ENCODE measurements at regions not wholly inside any gene's neighbourhood (a gene's known extent, or its start where the extent isn't known, plus 50 kb on each side); places are given as distances from the start of the nearest gene placed in this dataset.
A peak's percentile ranks its signal among the peaks of the same experiment; 100 is the strongest.

GRCh38 chr11:38416141-38416540 is 1818.1 kb upstream of the RAG2 start:
- H3K9me3 ChIP-seq (ENCODE audit: severe bottlenecking): no peaks in the 10 kb centered on the region
- no peaks in the 10 kb centered on the region for H3K27me3 ChIP-seq (ENCODE audit: insufficient read depth, low read depth, severe bottlenecking)
- H3K27ac ChIP-seq: no peak overlapping the region
- no peak for DNase-seq
- TF ChIP-seq CTCF (IDR thresholded peaks at IDR 0.05; ENCODE audit: low read depth, low read length): no peak
- H3K4me3 ChIP-seq (ENCODE audit: low read depth, low read length): no peak overlapping the region
- H3K36me3 ChIP-seq: no peaks in the 10 kb centered on the region

DNA sequence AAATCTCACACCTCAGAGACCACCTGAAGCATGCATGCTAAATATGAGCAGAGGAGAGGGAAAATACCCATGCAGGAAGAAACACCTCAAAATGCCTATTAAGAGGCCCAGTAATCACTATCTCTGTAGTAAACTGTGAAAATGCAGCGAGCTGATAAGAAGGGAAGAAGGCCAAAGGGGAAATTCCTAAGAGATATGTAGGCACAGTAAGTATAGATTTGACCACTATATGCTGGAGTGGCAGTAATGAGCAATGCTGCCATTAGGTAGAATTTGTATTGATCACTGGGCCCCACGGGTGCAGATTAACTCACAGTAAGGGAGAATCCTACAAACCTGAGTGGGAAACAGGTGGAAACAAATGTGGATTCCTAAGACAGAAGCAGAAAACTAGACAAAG is 1813.1 kb upstream of the RAG2 start:
- Histone ChIP-seq H3K27me3 (ENCODE audit: insufficient read depth, low read depth, severe bottlenecking) (no peaks in the 10 kb centered on the region), H3K9me3 (ENCODE audit: severe bottlenecking) (no peaks in the 10 kb centered on the region), H3K4me3 (ENCODE audit: low read depth, low read length) (no peak overlapping the region), H3K36me3 (no peaks in the 10 kb centered on the region), H3K27ac (no peak overlapping the region)
- no peak for DNase-seq
- TF ChIP-seq CTCF (IDR thresholded peaks at IDR 0.05; ENCODE audit: low read depth, low read length): peak; percentile 32; the same call in 1 of the 2 replicates

GRCh38 chr11:38402063-38402462 is 1804.0 kb upstream of the RAG2 start:
- no peaks in the 10 kb centered on the region for H3K27me3 ChIP-seq (ENCODE audit: insufficient read depth, low read depth, severe bottlenecking)
- DNase-seq: no peak
- no peak overlapping the region for H3K27ac ChIP-seq
- no peaks in the 10 kb centered on the region for H3K36me3 ChIP-seq
- no peak overlapping the region for H3K4me3 ChIP-seq (ENCODE audit: low read depth, low read length)
- no peak for TF ChIP-seq CTCF (IDR thresholded peaks at IDR 0.05; ENCODE audit: low read depth, low read length)
- no peaks in the 10 kb centered on the region for H3K9me3 ChIP-seq (ENCODE audit: severe bottlenecking)

- Histone ChIP-seq H3K9me3 (ENCODE audit: severe bottlenecking) (no peaks in the 10 kb centered on the region), H3K27ac (no peak overlapping the region), H3K27me3 (ENCODE audit: insufficient read depth, low read depth, severe bottlenecking) (no peaks in the 10 kb centered on the region), H3K4me3 (ENCODE audit: low read depth, low read length) (no peak overlapping the region), H3K36me3 (no peaks in the 10 kb centered on the region)
- TF ChIP-seq CTCF (IDR thresholded peaks at IDR 0.05; ENCODE audit: low read depth, low read length): no peak
- no peak for DNase-seq
Observed at GRCh38 chr11:38392176-38392575, 1794.1 kb upstream of the RAG2 start.

DNA sequence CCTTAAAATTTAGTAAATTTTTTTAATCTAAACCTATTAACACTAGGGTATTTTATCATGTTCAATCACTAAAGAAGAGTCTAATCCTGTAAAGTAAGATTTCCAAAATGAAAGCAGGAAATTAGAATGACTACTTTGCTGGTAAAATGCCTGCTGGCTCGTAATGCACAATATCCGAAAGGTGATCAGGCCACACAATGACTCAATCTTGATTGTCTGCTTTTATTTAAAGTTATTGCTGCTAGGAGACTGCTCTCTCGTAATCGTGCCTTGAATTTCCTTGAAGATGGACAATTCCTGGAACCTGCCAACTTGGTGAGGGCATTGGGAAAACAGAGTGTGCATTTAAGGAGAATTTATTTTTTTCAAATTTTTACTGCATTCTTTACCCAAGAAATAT is 1786.5 kb upstream of the RAG2 start:
- Histone ChIP-seq H3K27me3 (ENCODE audit: insufficient read depth, low read depth, severe bottlenecking) (no peaks in the 10 kb centered on the region), H3K27ac (no peak overlapping the region), H3K4me3 (ENCODE audit: low read depth, low read length) (no peak overlapping the region), H3K9me3 (ENCODE audit: severe bottlenecking) (no peaks in the 10 kb centered on the region), H3K36me3 (no peaks in the 10 kb centered on the region)
- TF ChIP-seq CTCF (IDR thresholded peaks at IDR 0.05; ENCODE audit: low read depth, low read length): no peak
- no peak for DNase-seq

DNA sequence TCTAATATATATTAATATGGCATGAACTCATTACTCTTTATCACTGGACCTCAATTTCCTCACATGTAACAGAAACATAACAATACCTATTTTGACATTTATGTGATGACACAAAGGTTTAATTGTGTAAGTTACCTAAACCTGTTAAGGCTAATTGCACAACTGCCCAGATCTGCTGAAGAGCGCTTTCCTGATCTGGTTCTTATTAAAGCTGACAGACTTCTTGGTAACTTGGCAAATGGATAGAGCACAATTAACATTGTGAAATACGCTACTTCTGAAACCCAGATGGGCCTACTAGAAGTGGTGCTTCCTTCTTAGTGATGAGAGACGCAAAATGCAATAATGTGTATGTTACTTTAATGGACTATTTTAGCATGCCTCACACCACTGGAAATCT is 1767.2 kb upstream of the RAG2 start:
- Histone ChIP-seq H3K9me3 (ENCODE audit: severe bottlenecking) (no peaks in the 10 kb centered on the region), H3K27me3 (ENCODE audit: insufficient read depth, low read depth, severe bottlenecking) (no peaks in the 10 kb centered on the region), H3K4me3 (ENCODE audit: low read depth, low read length) (no peak overlapping the region), H3K36me3 (no peaks in the 10 kb centered on the region), H3K27ac (no peak overlapping the region)
- DNase-seq: no peak
- no peak for TF ChIP-seq CTCF (IDR thresholded peaks at IDR 0.05; ENCODE audit: low read depth, low read length)
